Liver (tissue), 7 donors: ENCODE measurements at regions not wholly inside any gene's neighbourhood (a gene's known extent, or its start where the extent isn't known, plus 50 kb on each side); places are given as distances from the start of the nearest gene placed in this dataset.

Source experiments
- DNase-seq: peaks from one replicate; pipeline ENCODE4 v3.0.0-alpha.2; 2017; ENCODE audit warnings: low spot score
- H3K27ac ChIP-seq, 2 donors: one replicate each; pipeline ENCODE4 v1.7.0; 2013; ENCODE audit warnings: inconsistent platforms in 2 of 2, low read length in 2 of 2, control low read depth in 1 of 2, low read depth in 1 of 2, mild to moderate bottlenecking in 1 of 2
- H3K27me3 ChIP-seq, 4 donors: one replicate each; pipeline versions ENCODE4 v1.6.1 to v1.7.0; 2013; ENCODE audit warnings: low read length in 3 of 4, inconsistent platforms in 1 of 4, mild to moderate bottlenecking in 1 of 4, moderate library complexity in 1 of 4; ENCODE audit not compliant: control insufficient read depth in 4 of 4, insufficient read depth in 4 of 4
- H3K36me3 ChIP-seq, 4 donors: one replicate each; pipeline versions ENCODE4 v1.6.1 to v1.7.0; 2013; ENCODE audit warnings: low read length in 3 of 4, mild to moderate bottlenecking in 3 of 4, low read depth in 1 of 4, moderate library complexity in 1 of 4; ENCODE audit not compliant: control insufficient read depth in 4 of 4, insufficient read depth in 3 of 4
- H3K4me1 ChIP-seq, 4 donors: one replicate each; pipeline versions ENCODE4 v1.6.1 to v1.7.0; 2013; ENCODE audit warnings: low read length in 3 of 4, mild to moderate bottlenecking in 3 of 4, moderate library complexity in 1 of 4; ENCODE audit not compliant: control insufficient read depth in 4 of 4, insufficient read depth in 4 of 4
- H3K4me3 ChIP-seq, 3 donors: one replicate each; pipeline versions ENCODE4 v1.6.1 to v1.7.0; 2013; ENCODE audit warnings: low read length in 3 of 3, control low read depth in 1 of 3, low read depth in 1 of 3, mild to moderate bottlenecking in 1 of 3
- H3K9ac ChIP-seq, 2 donors: one replicate each; pipeline ENCODE4 v1.7.0; 2013; ENCODE audit warnings: low read length in 2 of 2, mild to moderate bottlenecking in 2 of 2, moderate library complexity in 2 of 2, control low read depth in 1 of 2, low read depth in 1 of 2
- H3K9me3 ChIP-seq, 4 donors: one replicate each; pipeline versions ENCODE4 v1.6.1 to v1.7.0; 2013; ENCODE audit warnings: low read length in 3 of 4; ENCODE audit not compliant: control insufficient read depth in 4 of 4
- ATF3 ChIP-seq: IDR thresholded peaks from 2 replicates; pipeline ENCODE4 v1.6.1; 2016; ENCODE audit warnings: antibody characterized with exemption
- FOXA1 ChIP-seq: IDR thresholded peaks from 2 replicates; pipeline ENCODE4 v1.6.1; 2016; ENCODE audit warnings: antibody characterized with exemption
- HNF4A ChIP-seq, 2 donors: conservative IDR thresholded peaks; 2 replicates each; pipeline ENCODE4 v1.6.1; 2016; ENCODE audit warnings: antibody characterized with exemption in 2 of 2, mild to moderate bottlenecking in 2 of 2
- HNF4G ChIP-seq: IDR thresholded peaks from 2 replicates; pipeline ENCODE4 v1.6.1; 2016; ENCODE audit warnings: antibody characterized with exemption
- JUND ChIP-seq, 2 donors: IDR thresholded peaks; 2 replicates each; pipeline ENCODE4 v1.6.1; 2016; ENCODE audit warnings: antibody characterized with exemption in 2 of 2
- MAX ChIP-seq: IDR thresholded peaks from 2 replicates; pipeline ENCODE4 v1.6.1; 2016; ENCODE audit warnings: antibody characterized with exemption
- NR2F2 ChIP-seq: IDR thresholded peaks from 2 replicates; pipeline ENCODE4 v1.6.1; 2016; ENCODE audit warnings: antibody characterized with exemption
- RAD21 ChIP-seq, 2 donors: IDR thresholded peaks; 2 replicates each; pipeline ENCODE4 v1.6.1; 2016; ENCODE audit warnings: antibody characterized with exemption in 2 of 2, mild to moderate bottlenecking in 2 of 2
- REST ChIP-seq: IDR thresholded peaks from 2 replicates; pipeline ENCODE4 v1.6.1; 2016; ENCODE audit warnings: antibody characterized with exemption, mild to moderate bottlenecking
- SP1 ChIP-seq: IDR thresholded peaks from 2 replicates; pipeline ENCODE4 v1.6.1; 2018; ENCODE audit warnings: antibody characterized with exemption, mild to moderate bottlenecking
- TAF1 ChIP-seq: conservative IDR thresholded peaks from 2 replicates; pipeline ENCODE4 v1.6.1; 2016; ENCODE audit warnings: antibody characterized with exemption, mild to moderate bottlenecking
- YY1 ChIP-seq: IDR thresholded peaks from 2 replicates; pipeline ENCODE4 v1.6.1; 2016; ENCODE audit warnings: antibody characterized with exemption, mild to moderate bottlenecking
- ZBTB33 ChIP-seq: IDR thresholded peaks from 2 replicates; pipeline ENCODE4 v1.6.1; 2016; ENCODE audit warnings: antibody characterized with exemption
- WGBS: extraction: QIAGEN DNeasy Blood & Tissue Kit; methylation state at CpG from one replicate; pipeline ENCODE4 v1.1.7; 2013; 5-methylcytosine and 5-hydroxymethylcytosine counted together
- donor health status: healthy.
- donor health status: healthy.
- donor health status: healthy.
- donor health status: healthy.

GRCh38 chr14:96931751-96932150 lies 134.6 kb downstream of the VRK1 start:
- no peak for DNase-seq
- Histone ChIP-seq H3K9me3 (no peaks in the 10 kb centered on the region), H3K36me3 (no peaks in the 10 kb centered on the region), H3K27me3 (peaks cover 0 to 2% (median 0%) of the 10 kb centered on the region in 4 donors), H3K4me1 (no peaks in the 10 kb centered on the region), H3K9ac (no peak overlapping the region), H3K4me3 (no peak overlapping the region), H3K27ac (no peak overlapping the region)
- 95% methylated on average over 17 of the region's 17 CpGs for WGBS
- TF ChIP-seq RAD21 (IDR thresholded peaks at IDR 0.05) (no peak), JUND (IDR thresholded peaks at IDR 0.05) (no peak), ATF3 (no peak), SP1 (no peak), TAF1 (no peak), NR2F2 (no peak), MAX (no peak), REST (no peak), HNF4A (conservative IDR thresholded peaks at IDR 0.05) (no peak), YY1 (no peak), HNF4G (no peak), ZBTB33 (no peak)

GRCh38 chr14:96934638-96935330 lies 137.6 kb downstream of the VRK1 start:
- H3K27ac ChIP-seq, result no peak overlapping the region
- H3K4me3 ChIP-seq, result no peak overlapping the region
- no peak overlapping the region for H3K9ac ChIP-seq
- H3K27me3 ChIP-seq, result peaks cover 0 to 2% (median 0%) of the 10 kb centered on the region in 4 donors
- DNase-seq, result no peak
- WGBS, result 71% methylated on average over 13 of the region's 13 CpGs
- no peak for TF ChIP-seq ZBTB33
- TF ChIP-seq HNF4A (conservative IDR thresholded peaks at IDR 0.05), result no peak
- no peak for TF ChIP-seq FOXA1
- H3K9me3 ChIP-seq, result no peaks in the 10 kb centered on the region
- no peaks in the 10 kb centered on the region for H3K4me1 ChIP-seq
- H3K36me3 ChIP-seq, result no peaks in the 10 kb centered on the region
